Caco-2 (cell line): ENCODE measurements at regions not wholly inside any gene's neighbourhood (a gene's known extent, or its start where the extent isn't known, plus 50 kb on each side); places are given as distances from the start of the nearest gene placed in this dataset.

Source experiments
- BruUV-seq: library from RNA; stranded (reverse); fragments of 400-500 nt; replicated peaks from 2 replicates; lab custom pipeline; 2021; lab: Mats Ljungman, UMichigan
- CTCF ChIA-PET: fragments of 300-600 bp; sonication (Branson Sonifier 250); formaldehyde crosslinking; loops from one replicate; lab custom pipeline; 2022; ENCODE audit warnings: antibody characterized with exemption; lab: Charles Lee
- POLR2A ChIA-PET: fragments of 300-600 bp; sonication (Branson Sonifier 250); formaldehyde crosslinking; loops from one replicate; lab custom pipeline; 2022; ENCODE audit warnings: antibody characterized with exemption; lab: Charles Lee
- DNase-seq, 2 experiments: peaks; one replicate each; pipeline versions ENCODE4 v3.0.0 to v3.0.0-alpha.2; 2020 to 2022
- H3K27me3 ChIP-seq: replicated peaks from 2 replicates; pipeline ENCODE4 v1.6.0; 2011; ENCODE audit warnings: low read length; ENCODE audit not compliant: control insufficient read depth, insufficient read depth
- H3K36me3 ChIP-seq: 2 replicates; pipeline ENCODE4 v1.5.1; 2011; ENCODE audit warnings: low read length; ENCODE audit not compliant: control insufficient read depth, insufficient read depth
- H3K4me1 ChIP-seq: fragments of 250-450 bp; sonication (Bioruptor Pico); 2 replicates; pipeline ENCODE4 v1.5.1; 2020; ENCODE audit warnings: mild to moderate bottlenecking
- H3K4me3 ChIP-seq: 2 replicates; pipeline ENCODE4 v1.5.1; 2011; ENCODE audit warnings: low read depth, mild to moderate bottlenecking, control low read depth, low read length
- H3K9me3 ChIP-seq: fragments of 250-450 bp; sonication (Bioruptor Pico); 2 replicates; pipeline ENCODE4 v1.5.1; 2020; ENCODE audit warnings: mild to moderate bottlenecking, moderate library complexity
- H3K27ac Mint-ChIP-seq: one replicate; pipeline ENCODE4 v1.8.0; 2022; ENCODE audit warnings: mixed read lengths; ENCODE audit not compliant: unreplicated experiment
- H3K27me3 Mint-ChIP-seq: one replicate; pipeline ENCODE4 v1.8.0; 2022; ENCODE audit warnings: mixed read lengths; ENCODE audit not compliant: insufficient read depth, unreplicated experiment
- H3K36me3 Mint-ChIP-seq: one replicate; pipeline ENCODE4 v1.8.0; 2022; ENCODE audit warnings: mild to moderate bottlenecking, mixed read lengths; ENCODE audit not compliant: insufficient read depth, unreplicated experiment
- H3K4me1 Mint-ChIP-seq: one replicate; pipeline ENCODE4 v1.8.0; 2022; ENCODE audit warnings: low read depth, mixed read lengths; ENCODE audit not compliant: unreplicated experiment
- H3K4me3 Mint-ChIP-seq: one replicate; pipeline ENCODE4 v1.8.0; 2022; ENCODE audit warnings: mild to moderate bottlenecking, moderate library complexity, mixed read lengths; ENCODE audit not compliant: unreplicated experiment
- H3K9me3 Mint-ChIP-seq: one replicate; pipeline ENCODE4 v1.8.0; 2022; ENCODE audit warnings: mixed read lengths; ENCODE audit not compliant: unreplicated experiment
- CTCF ChIP-seq, 2 experiments: fragments of 200-600 bp in 1 of 2; IDR thresholded peaks; 1 replicate in 1 of 2; 2 replicates in 1 of 2; pipeline versions ENCODE4 v1.5.1 to v1.8.0; 2011 to 2022; ENCODE audit warnings: antibody characterized with exemption in 1 of 2, control low read depth in 1 of 2, inconsistent platforms in 1 of 2, low read depth in 1 of 2, low read length in 1 of 2, mild to moderate bottlenecking in 1 of 2, moderate library complexity in 1 of 2; ENCODE audit not compliant: insufficient read depth in 1 of 2, severe bottlenecking in 1 of 2, unreplicated experiment in 1 of 2
- intact Hi-C: fragments of 100-400 bp; cut with micrococcal nuclease; formaldehyde crosslinking; loops from one replicate; pipeline ENCODE4 v1.10.0; 2022; ENCODE audit not compliant: unreplicated experiment

GRCh38 chr11:121757480-121758125 is 304.8 kb upstream of the SORL1-AS1 start:
- ChIA-PET CTCF (no interaction called here), POLR2A (no interaction called here)
- no peak overlapping the region for H3K27ac Mint-ChIP-seq

GRCh38 chr11:121755906-121756305 is 303.1 kb upstream of the SORL1-AS1 start:
- no peaks in the 10 kb centered on the region for H3K4me1 Mint-ChIP-seq
- H3K9me3 Mint-ChIP-seq = no peaks in the 10 kb centered on the region
- no peaks in the 10 kb centered on the region for H3K27me3 Mint-ChIP-seq
- no peak overlapping the region for H3K4me3 ChIP-seq
- POLR2A ChIA-PET = no interaction called here
- no peak for DNase-seq
- no peaks in the 10 kb centered on the region for H3K36me3 Mint-ChIP-seq
- no peaks in the 10 kb centered on the region for H3K4me1 ChIP-seq
- CTCF ChIA-PET = no interaction called here
- BruUV-seq = no TSS peak
- intact Hi-C loops = no loop called here
- H3K27ac Mint-ChIP-seq = no peak overlapping the region
- H3K9me3 ChIP-seq = no peaks in the 10 kb centered on the region
- no peaks in the 10 kb centered on the region for H3K36me3 ChIP-seq
- TF ChIP-seq CTCF (IDR thresholded peaks at IDR 0.05; ENCODE audit: insufficient read depth in 1 of 2, low read depth in 1 of 2, low read length in 1 of 2, severe bottlenecking in 1 of 2, unreplicated experiment in 1 of 2) = no peak
- H3K27me3 ChIP-seq = no peaks in the 10 kb centered on the region
- H3K4me3 Mint-ChIP-seq = no peak overlapping the region

More at GRCh38 chr11:121757480-121758125, 304.8 kb upstream of the SORL1-AS1 start:
- H3K4me3 ChIP-seq = no peak overlapping the region
- Mint-ChIP-seq H3K4me1 (no peaks in the 10 kb centered on the region), H3K36me3 (no peaks in the 10 kb centered on the region), H3K27me3 (no peaks in the 10 kb centered on the region), H3K9me3 (no peaks in the 10 kb centered on the region), H3K4me3 (no peak overlapping the region)
- H3K36me3 ChIP-seq = no peaks in the 10 kb centered on the region
- BruUV-seq = no TSS peak
- no peaks in the 10 kb centered on the region for H3K4me1 ChIP-seq
- H3K27me3 ChIP-seq = no peaks in the 10 kb centered on the region
- intact Hi-C loops = no loop called here
- no peaks in the 10 kb centered on the region for H3K9me3 ChIP-seq
- no peak for DNase-seq
- TF ChIP-seq CTCF (IDR thresholded peaks at IDR 0.05; ENCODE audit: insufficient read depth in 1 of 2, low read depth in 1 of 2, low read length in 1 of 2, severe bottlenecking in 1 of 2, unreplicated experiment in 1 of 2) = no peak

GRCh38 chr11:121755191-121755590 is 302.4 kb upstream of the SORL1-AS1 start:
- Mint-ChIP-seq H3K4me1 (no peaks in the 10 kb centered on the region), H3K36me3 (no peaks in the 10 kb centered on the region), H3K27ac (no peak overlapping the region), H3K9me3 (no peaks in the 10 kb centered on the region), H3K4me3 (no peak overlapping the region), H3K27me3 (no peaks in the 10 kb centered on the region)
- H3K27me3 ChIP-seq = no peaks in the 10 kb centered on the region
- no peaks in the 10 kb centered on the region for H3K4me1 ChIP-seq
- no peak overlapping the region for H3K4me3 ChIP-seq
- no peaks in the 10 kb centered on the region for H3K9me3 ChIP-seq
- ChIA-PET POLR2A (interaction anchor here (0.5 kb wide), 1 partner anchor 92 kb away, joined by 3 read pairs; no protein-coding TSS in a partner anchor), CTCF (no interaction called here)
- no TSS peak for BruUV-seq
- TF ChIP-seq CTCF (IDR thresholded peaks at IDR 0.05; ENCODE audit: insufficient read depth in 1 of 2, low read depth in 1 of 2, low read length in 1 of 2, severe bottlenecking in 1 of 2, unreplicated experiment in 1 of 2) = no peak
- no peaks in the 10 kb centered on the region for H3K36me3 ChIP-seq
- no peak for DNase-seq
- intact Hi-C loops = no loop called here
